ENCODE measurements at regions not wholly inside any gene's neighbourhood (a gene's known extent, or its start where the extent isn't known, plus 50 kb on each side); places are given as distances from the start of the nearest gene placed in this dataset.

DNA sequence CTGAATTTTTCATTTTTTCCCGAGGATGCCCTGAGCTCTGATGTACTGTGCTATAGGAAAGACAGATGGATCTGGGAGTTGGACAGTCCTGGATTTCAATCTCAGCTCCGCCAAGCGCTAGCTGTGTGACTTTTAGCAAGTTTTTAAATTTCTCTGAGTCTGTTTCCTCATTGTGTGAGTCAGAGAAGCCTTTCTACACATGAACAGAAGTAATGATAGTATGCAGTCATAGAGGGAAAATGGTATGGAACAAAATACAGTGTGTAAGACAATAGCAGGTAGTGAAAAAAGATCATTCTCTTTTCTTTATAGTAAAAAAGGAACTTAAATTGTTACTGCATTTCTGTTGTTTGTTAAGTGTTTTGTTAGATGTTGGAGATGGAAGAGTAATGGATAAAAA is 52.4 kb upstream of the PPM1B start:
- no peak overlapping the region for H3K27ac ChIP-seq (ENCODE audit: low read length)
- no peak for ATAC-seq
- in situ Hi-C loops (cut with HindIII; ENCODE audit: low pct_unique_long_range_greater_than_20kb, low sequenced_read_pairs): no loop called here
- DNase-seq (ENCODE audit: low read depth, low spot score): no peak
- no TSS peak for BruUV-seq (replicated peaks)
- no peaks in the 10 kb centered on the region for H3K36me3 ChIP-seq (ENCODE audit: control insufficient read depth, insufficient read depth, low read length)
- TF ChIP-seq POLR2AphosphoS5 (IDR thresholded peaks at IDR 0.05; ENCODE audit: low read depth, low read length) (no peak), TCF7L2 (IDR thresholded peaks at IDR 0.05; ENCODE audit: low read depth, low read length) (no peak), REST (IDR thresholded peaks at IDR 0.05; ENCODE audit: insufficient read depth in 1 of 2, low read depth in 2 of 2, low read length in 1 of 2) (no peak), CTCF (IDR thresholded peaks at IDR 0.05) (no peak), SIN3A (IDR thresholded peaks at IDR 0.05; ENCODE audit: borderline replicate concordance, insufficient read depth, low read depth, low read length) (no peak)
- no peak overlapping the region for H3K4me3 ChIP-seq (ENCODE audit: low read depth in 2 of 2, low read length in 2 of 2)
- H3K27me3 ChIP-seq (ENCODE audit: control insufficient read depth, insufficient read depth, low read length): no peaks in the 10 kb centered on the region; the same call in 1 of the 2 replicates
- H3K4me1 ChIP-seq (ENCODE audit: control insufficient read depth, insufficient read depth, low read length): no peaks in the 10 kb centered on the region
- intact Hi-C loops (cut with micrococcal nuclease; ENCODE audit: unreplicated experiment): no loop called here
- H3K9me3 ChIP-seq (ENCODE audit: control insufficient read depth, insufficient read depth, low read depth, low read length): no peaks in the 10 kb centered on the region
- CTCF ChIA-PET: no interaction called here
- POLR2A ChIA-PET: no interaction called here

DNA sequence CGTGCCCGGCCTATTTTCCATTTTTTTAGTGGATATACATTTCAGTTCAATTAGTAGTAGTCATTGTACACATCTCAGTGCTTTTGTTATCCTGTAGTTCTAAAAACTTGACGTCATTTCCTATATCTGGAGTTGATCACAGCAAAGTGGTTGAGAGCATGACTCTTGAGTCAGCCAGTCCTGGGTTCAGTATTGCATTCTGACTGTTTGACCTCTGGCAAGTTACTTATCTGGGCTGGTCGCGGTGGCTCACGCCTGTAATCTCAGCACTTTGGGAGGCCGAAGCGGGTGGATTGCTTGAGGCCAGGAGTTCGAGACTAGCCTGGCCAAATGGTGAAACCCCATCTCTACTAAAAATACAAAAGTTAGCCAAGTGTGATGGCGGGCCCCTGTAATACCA is 50.4 kb upstream of the PPM1B start:
- CTCF ChIA-PET: no interaction called here
- Histone ChIP-seq H3K27ac (ENCODE audit: low read length) (no peak overlapping the region), H3K4me1 (ENCODE audit: control insufficient read depth, insufficient read depth, low read length) (no peaks in the 10 kb centered on the region), H3K4me3 (ENCODE audit: low read depth in 2 of 2, low read length in 2 of 2) (no peak overlapping the region), H3K9me3 (ENCODE audit: control insufficient read depth, insufficient read depth, low read depth, low read length) (no peaks in the 10 kb centered on the region), H3K36me3 (ENCODE audit: control insufficient read depth, insufficient read depth, low read length) (no peaks in the 10 kb centered on the region), H3K27me3 (ENCODE audit: control insufficient read depth, insufficient read depth, low read length) (no peaks in the 10 kb centered on the region)
- intact Hi-C loops (cut with micrococcal nuclease; ENCODE audit: unreplicated experiment): no loop called here
- TF ChIP-seq TCF7L2 (IDR thresholded peaks at IDR 0.05; ENCODE audit: low read depth, low read length): no peak
- no peak for TF ChIP-seq REST (IDR thresholded peaks at IDR 0.05; ENCODE audit: insufficient read depth in 1 of 2, low read depth in 2 of 2, low read length in 1 of 2)
- no peak for TF ChIP-seq SIN3A (IDR thresholded peaks at IDR 0.05; ENCODE audit: borderline replicate concordance, insufficient read depth, low read depth, low read length)
- no peak for TF ChIP-seq CTCF (IDR thresholded peaks at IDR 0.05)
- TF ChIP-seq POLR2AphosphoS5 (IDR thresholded peaks at IDR 0.05; ENCODE audit: low read depth, low read length): no peak
- in situ Hi-C loops (cut with HindIII; ENCODE audit: low pct_unique_long_range_greater_than_20kb, low sequenced_read_pairs): no loop called here
- ATAC-seq (no peak), DNase-seq (ENCODE audit: low read depth, low spot score) (no peak)
- POLR2A ChIA-PET: no interaction called here
- BruUV-seq (replicated peaks): no TSS peak
